K562 (cell line): ENCODE measurements at regions not wholly inside any gene's neighbourhood (a gene's known extent, or its start where the extent isn't known, plus 50 kb on each side); places are given as distances from the start of the nearest gene placed in this dataset.

Experiments used
- ATAC-seq: fragments of 200-7000 bp; cut with Tn5 transposase; 3 replicates; pipeline ENCODE4 v1.9.1; 2020; ENCODE audit warnings: moderate library complexity
- BruUV-seq: library from RNA; stranded (reverse); fragments of 400-500 nt; replicated peaks from 2 replicates; lab custom pipeline; 2021; lab: Mats Ljungman, UMichigan
- CTCF ChIA-PET: fragments of 300-600 bp; formaldehyde crosslinking; extraction: SDS; loops from one replicate; lab custom pipeline; 2021; ENCODE audit warnings: low intra/inter-chr PET ratio; lab: Yijun Ruan, JAX
- POLR2A ChIA-PET: fragments of 300-600, 350-650 bp; sonication (Branson Sonifier 250); formaldehyde crosslinking; extraction: SDS; loops from one replicate; lab custom pipeline; 2021; ENCODE audit warnings: antibody characterized with exemption, inconsistent platforms; lab: Yijun Ruan, JAX
- DNase-seq, 4 experiments: peaks; one replicate each; pipeline versions ENCODE4 v3.0.0 to v3.0.0-alpha.2; 2011 to 2018; ENCODE audit warnings: low spot score in 3 of 4, mixed read lengths in 3 of 4; ENCODE audit errors: extremely low read depth in 1 of 4
- FAIRE-seq: peaks from 2 replicates; lab custom pipeline; 2011; peaks lifted over from hg19 to GRCh38; lab: Jason Lieb, UNC
- H2AFZ ChIP-seq: 2 replicates; pipeline ENCODE4 v1.6.0; 2011; ENCODE audit warnings: low read depth, low read length, control low read depth, inconsistent platforms
- H3K27ac ChIP-seq: fragments of 200-600 bp; 3 replicates; pipeline ENCODE4 v1.8.0; 2011; ENCODE audit warnings: low read depth, mild to moderate bottlenecking, control low read depth, inconsistent platforms, low read length, moderate library complexity, mixed read lengths; ENCODE audit errors: extremely low read depth
- H3K27me3 ChIP-seq, 2 experiments: fragments of 300-600 bp in 1 of 2; 2 replicates in 1 of 2; 3 replicates in 1 of 2; pipeline versions ENCODE4 v1.6.0 to v1.8.0; 2011; ENCODE audit warnings: inconsistent platforms in 2 of 2, low read length in 2 of 2, mild to moderate bottlenecking in 1 of 2, mixed read lengths in 1 of 2, moderate library complexity in 1 of 2; ENCODE audit not compliant: control insufficient read depth in 2 of 2, insufficient read depth in 2 of 2
- H3K36me3 ChIP-seq: fragments of 300-600 bp; 3 replicates; pipeline ENCODE4 v1.8.0; 2011; ENCODE audit warnings: mild to moderate bottlenecking, low read length, inconsistent platforms; ENCODE audit not compliant: control insufficient read depth, insufficient read depth
- H3K4me1 ChIP-seq, 2 experiments: fragments of 200-600 bp in 1 of 2; replicated peaks in 1 of 2; 2 replicates in 1 of 2; 3 replicates in 1 of 2; pipeline versions ENCODE4 v1.5.1 to v1.8.0; 2011; ENCODE audit warnings: inconsistent platforms in 2 of 2, low read length in 2 of 2, mild to moderate bottlenecking in 1 of 2, mixed read lengths in 1 of 2, moderate library complexity in 1 of 2; ENCODE audit not compliant: control insufficient read depth in 2 of 2, insufficient read depth in 2 of 2
- H3K4me2 ChIP-seq: 2 replicates; pipeline ENCODE4 v1.6.1; 2011; ENCODE audit warnings: low read length, control low read depth, inconsistent platforms, mixed read lengths; ENCODE audit not compliant: insufficient read depth
- H3K4me3 ChIP-seq: fragments of 200-600 bp; sonication (generic), shearing (Covaris generic); 2 replicates; pipeline ENCODE4 v1.5.1; 2016; ENCODE audit warnings: control low read depth, inconsistent platforms
- H3K79me2 ChIP-seq: fragments of 200-600 bp; 3 replicates; pipeline ENCODE4 v1.8.0; 2011; ENCODE audit warnings: low read length, inconsistent platforms; ENCODE audit not compliant: control insufficient read depth, insufficient read depth
- H3K9ac ChIP-seq, 2 experiments: 2 replicates each; pipeline versions ENCODE4 v1.6.0 to v1.6.1; 2011; ENCODE audit warnings: low read depth in 2 of 2, low read length in 2 of 2, control low read depth in 1 of 2, inconsistent platforms in 1 of 2, mild to moderate bottlenecking in 1 of 2, mixed read lengths in 1 of 2; ENCODE audit not compliant: insufficient read depth in 1 of 2
- H3K9me1 ChIP-seq: one replicate; pipeline ENCODE4 v1.6.0; 2011; ENCODE audit warnings: inconsistent platforms, mild to moderate bottlenecking, low read length, moderate library complexity; ENCODE audit not compliant: control insufficient read depth, insufficient read depth
- H3K9me3 ChIP-seq: replicated peaks from 2 replicates; pipeline ENCODE4 v1.5.1; 2011; ENCODE audit warnings: low read depth, low read length, inconsistent platforms; ENCODE audit not compliant: control insufficient read depth, insufficient read depth
- H4K20me1 ChIP-seq: replicated peaks from 2 replicates; pipeline ENCODE4 v1.6.1; 2011; ENCODE audit warnings: low read length, inconsistent platforms, mixed read lengths; ENCODE audit not compliant: control insufficient read depth, insufficient read depth
- ESRRA ChIP-seq: fragments of 450-650 bp; IDR thresholded peaks from 2 replicates; pipeline ENCODE4 v1.6.1; 2014; ENCODE audit warnings: low read depth, mild to moderate bottlenecking, moderate library complexity, borderline replicate concordance
- ETS2 ChIP-seq: IDR thresholded peaks from 2 replicates; pipeline ENCODE4 v1.6.1; 2016; ENCODE audit warnings: borderline replicate concordance, missing genetic modification characterization, mild to moderate bottlenecking, moderate library complexity, missing compliant biosample characterization; ENCODE audit not compliant: poor library complexity, severe bottlenecking
- FOXK1 ChIP-seq: sonication (generic); formaldehyde crosslinking; IDR thresholded peaks from 2 replicates; pipeline ENCODE4 v1.8.0; 2022; ENCODE audit warnings: missing genetic modification reagents, mild to moderate bottlenecking, borderline replicate concordance
- HBP1 ChIP-seq: fragments of 450-650 bp; formaldehyde crosslinking; IDR thresholded peaks from 2 replicates; pipeline ENCODE4 v1.4.0; 2022; ENCODE audit warnings: missing genetic modification characterization
- HMGN3 ChIP-seq: IDR thresholded peaks from 2 replicates; pipeline ENCODE4 v1.6.1; 2011; ENCODE audit warnings: borderline replicate concordance, low read depth, mild to moderate bottlenecking, mixed read lengths, low read length; ENCODE audit not compliant: insufficient read length; ENCODE audit errors: extremely low read depth
- HSF4 ChIP-seq: fragments of 250-450 bp; sonication (Bioruptor Pico); IDR thresholded peaks from 2 replicates; pipeline ENCODE4 v2.1.2; 2022; ENCODE audit warnings: mild to moderate bottlenecking, moderate library complexity, borderline replicate concordance
- KAT7 ChIP-seq: sonication (generic); formaldehyde crosslinking; IDR thresholded peaks from 2 replicates; pipeline ENCODE4 v1.8.0; 2022; ENCODE audit warnings: missing genetic modification reagents, mild to moderate bottlenecking, borderline replicate concordance
- NFE2L1 ChIP-seq: fragments of 450-650 bp; IDR thresholded peaks from 2 replicates; pipeline ENCODE4 v1.6.1; 2016; ENCODE audit warnings: missing genetic modification characterization, low read depth, mild to moderate bottlenecking, missing compliant biosample characterization, moderate library complexity, borderline replicate concordance
- SAP30 ChIP-seq: fragments of 200-600 bp; sonication (generic); IDR thresholded peaks from 2 replicates; pipeline ENCODE4 v1.6.1; 2012; ENCODE audit warnings: borderline replicate concordance, low read depth, mild to moderate bottlenecking, moderate library complexity, low read length, control low read depth, inconsistent platforms; ENCODE audit not compliant: insufficient read depth, poor library complexity, severe bottlenecking
- TAF1 ChIP-seq: IDR thresholded peaks from 2 replicates; pipeline ENCODE4 v1.6.1; 2011; ENCODE audit warnings: mild to moderate bottlenecking, low read length, moderate library complexity; ENCODE audit not compliant: insufficient read depth, control insufficient read depth, severe bottlenecking; ENCODE audit errors: extremely low read depth
- ZBTB43 ChIP-seq: sonication (generic); formaldehyde crosslinking; IDR thresholded peaks from 2 replicates; pipeline ENCODE4 v1.8.0; 2023; ENCODE audit warnings: mild to moderate bottlenecking, missing genetic modification reagents
- ZNF639 ChIP-seq, 2 experiments: fragments of 200-800 bp in 1 of 2; sonication (Bioruptor generic) in 1 of 2; sonication (generic) in 1 of 2; formaldehyde crosslinking in 1 of 2; IDR thresholded peaks in 1 of 2; conservative IDR thresholded peaks in 1 of 2; 2 replicates each; pipeline versions ENCODE4 v1.5.0 to v1.6.1; 2016 to 2020; ENCODE audit warnings: missing compliant biosample characterization in 1 of 2, missing genetic modification characterization in 1 of 2, missing genetic modification reagents in 1 of 2
- WGBS: fragments of 100-300 bp; shearing (Covaris generic); methylation state at CpG from one replicate; pipeline ENCODE4 v1.1.6; 2016; ENCODE audit warnings: low coverage, mixed read lengths; ENCODE audit not compliant: insufficient coverage; ENCODE audit errors: missing lambda C conversion rate; 5-methylcytosine and 5-hydroxymethylcytosine counted together
- in situ Hi-C: fragments of 300-500 bp; cut with MboI; formaldehyde crosslinking; loops from 4 replicates; pipeline ENCODE4 v1.15.0; 2018; ENCODE audit warnings: inconsistent platforms, mixed read lengths
- intact Hi-C: fragments of 100-400 bp; cut with micrococcal nuclease; formaldehyde crosslinking; loops from 2 replicates; pipeline ENCODE4 v1.14.2; 2022

- intact Hi-C loops (no loop called here), in situ Hi-C loops (no loop called here)
- no TSS peak for BruUV-seq
- H3K27ac ChIP-seq = no peak overlapping the region
- POLR2A ChIA-PET = interaction anchor here (0.7 kb wide), 1 partner anchor 45 kb away, joined by 3 read pairs; no protein-coding TSS in a partner anchor
- no peak for DNase-seq
- H3K36me3 ChIP-seq = no peaks in the 10 kb centered on the region
- H3K9me3 ChIP-seq = no peaks in the 10 kb centered on the region
- H3K4me2 ChIP-seq = no peak overlapping the region
- WGBS = under 1% methylated on average over 15 of the region's 15 CpGs
- no peaks in the 10 kb centered on the region for H3K4me1 ChIP-seq
- no peak overlapping the region for H3K4me3 ChIP-seq
- no peak overlapping the region for H2AFZ ChIP-seq
- H3K79me2 ChIP-seq = no peaks in the 10 kb centered on the region
- CTCF ChIA-PET = no interaction called here
- H3K27me3 ChIP-seq = peaks cover 0 to 29% of the 10 kb centered on the region in 2 experiments; a peak in 3 of 5 replicates
- H3K9me1 ChIP-seq = peaks cover 3% of the 10 kb centered on the region
- ATAC-seq = no peak
- H3K9ac ChIP-seq = no peak overlapping the region
- no peaks in the 10 kb centered on the region for H4K20me1 ChIP-seq
- FAIRE-seq = no peak
- TF ChIP-seq FOXK1 (CRISPR knock-in tag) (no peak), ETS2 (tag) (no peak), NFE2L1 (tag) (no peak), ZNF639 (CRISPR knock-in tag; conservative IDR thresholded peaks at IDR 0.05 in 1 of 2, IDR thresholded peaks at IDR 0.05 in 1 of 2) (no peak), HSF4 (CRISPR knock-in tag) (no peak), HBP1 (CRISPR knock-in tag) (no peak), ESRRA (no peak), TAF1 (no peak), SAP30 (no peak), HMGN3 (no peak), ZBTB43 (CRISPR knock-in tag) (no peak), KAT7 (CRISPR knock-in tag) (no peak)
These were observed 172.5 kb upstream of the SHH start for GRCh38 chr7:155984609-155985405.
